ENCODE measurements at regions not wholly inside any gene's neighbourhood (a gene's known extent, or its start where the extent isn't known, plus 50 kb on each side); places are given as distances from the start of the nearest gene placed in this dataset.

DNA sequence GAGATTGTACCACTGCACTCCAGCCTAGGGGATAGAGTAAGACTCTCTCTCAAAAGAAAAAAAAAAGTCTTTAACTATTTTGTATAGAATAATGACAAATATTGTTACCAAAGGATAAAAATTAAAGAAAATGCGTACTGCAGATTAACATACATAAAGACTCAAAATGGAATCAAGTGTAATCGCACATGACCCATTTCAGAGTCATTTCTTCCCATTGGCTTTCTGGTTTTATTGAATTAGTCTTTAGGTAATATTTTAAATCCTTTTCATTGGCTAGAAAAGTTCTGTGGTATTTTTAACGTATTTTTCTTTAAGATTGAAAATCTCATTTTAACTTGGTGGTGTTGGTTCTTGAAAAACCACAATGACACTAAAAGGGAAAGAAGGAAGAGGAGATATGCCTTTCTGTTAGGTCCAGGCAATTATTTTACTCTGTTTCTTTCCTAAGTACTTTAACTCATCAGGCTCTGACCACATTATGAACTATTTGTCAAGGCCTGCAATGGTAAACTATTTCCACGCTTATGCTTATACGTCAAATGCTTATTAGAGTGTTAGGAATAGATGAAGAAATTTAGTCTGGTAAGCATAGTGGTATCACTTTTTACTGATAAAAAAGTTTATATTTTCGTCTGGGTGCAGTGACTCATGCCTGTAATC lies 52.3 kb downstream of the PLEKHG1 start:
- no peak for DNase-seq

DNA sequence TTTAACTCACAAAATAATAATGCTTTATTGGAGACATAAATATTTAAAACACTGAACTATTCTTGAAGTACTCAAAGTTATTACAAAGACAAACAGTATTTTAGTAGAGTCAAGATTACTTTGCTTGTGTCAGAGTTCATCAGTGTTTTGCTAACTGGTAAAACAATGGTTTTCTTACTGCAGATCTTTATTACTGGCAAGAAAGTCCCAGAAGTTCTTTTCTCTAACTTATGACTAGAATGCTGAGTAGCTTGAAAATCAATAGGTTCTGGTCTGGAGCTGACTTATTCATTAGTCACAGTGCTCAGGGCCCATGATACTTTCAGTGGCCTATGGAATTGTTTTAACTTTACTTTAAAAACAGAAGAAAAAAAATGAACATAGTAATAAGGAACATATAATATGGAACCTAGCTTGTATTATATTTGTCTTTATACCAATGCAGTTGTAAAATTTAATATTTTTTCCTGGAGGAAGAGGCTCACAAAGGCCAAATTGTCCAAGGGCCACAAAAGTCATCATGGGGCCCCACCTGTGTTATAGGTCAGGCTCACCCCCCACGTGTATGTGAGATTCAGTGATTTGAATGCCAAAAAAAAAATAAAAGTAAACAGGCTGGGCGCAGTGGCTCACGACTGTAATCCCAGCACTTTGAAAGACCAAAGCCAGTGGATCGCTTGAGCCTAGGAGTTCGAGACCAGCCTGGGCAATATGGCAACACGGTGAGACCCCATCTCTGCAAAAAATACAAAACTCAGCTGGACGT lies 53.3 kb downstream of the PLEKHG1 start:
- DNase-seq = no peak

DNA sequence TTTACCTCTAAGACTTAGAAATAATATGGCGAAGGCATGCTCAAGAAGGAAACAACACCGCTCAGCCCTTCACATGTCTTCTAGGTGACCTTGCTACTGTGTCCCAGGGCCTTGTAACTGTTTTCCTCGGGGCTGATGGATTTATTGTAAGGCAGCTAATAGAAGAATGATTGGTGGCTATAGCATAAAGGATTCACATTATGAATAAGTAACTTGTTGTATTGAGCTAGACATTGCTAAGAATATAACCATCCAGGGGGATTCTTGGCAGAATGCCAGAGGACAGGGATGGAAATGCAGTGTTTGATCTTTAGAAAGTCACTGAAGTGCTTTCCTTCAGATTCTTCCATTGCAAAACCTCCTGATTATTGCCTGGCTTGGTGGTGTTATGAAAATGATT lies 54.9 kb downstream of the PLEKHG1 start:
- no peak for DNase-seq

DNA sequence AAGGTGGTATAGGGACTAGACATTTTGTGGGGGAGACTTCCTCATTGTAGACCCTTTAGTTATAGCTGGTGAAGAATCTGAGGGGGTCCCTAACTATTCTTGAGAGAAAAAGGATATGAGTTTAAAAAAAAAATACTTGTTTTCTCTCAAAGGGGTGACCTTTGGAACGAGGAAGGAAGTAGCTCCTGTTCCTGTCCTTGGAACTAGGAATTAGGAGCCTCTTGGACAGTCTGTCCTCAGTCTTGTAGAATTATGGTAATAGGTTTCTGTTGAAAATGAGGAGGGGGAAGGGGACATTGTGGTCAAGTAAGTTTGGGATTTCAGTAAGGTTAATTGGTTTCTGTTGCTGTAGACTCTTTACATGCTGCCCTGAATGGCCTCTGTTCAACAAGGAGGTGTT lies 56.5 kb downstream of the PLEKHG1 start:
- DNase-seq = no peak

DNA sequence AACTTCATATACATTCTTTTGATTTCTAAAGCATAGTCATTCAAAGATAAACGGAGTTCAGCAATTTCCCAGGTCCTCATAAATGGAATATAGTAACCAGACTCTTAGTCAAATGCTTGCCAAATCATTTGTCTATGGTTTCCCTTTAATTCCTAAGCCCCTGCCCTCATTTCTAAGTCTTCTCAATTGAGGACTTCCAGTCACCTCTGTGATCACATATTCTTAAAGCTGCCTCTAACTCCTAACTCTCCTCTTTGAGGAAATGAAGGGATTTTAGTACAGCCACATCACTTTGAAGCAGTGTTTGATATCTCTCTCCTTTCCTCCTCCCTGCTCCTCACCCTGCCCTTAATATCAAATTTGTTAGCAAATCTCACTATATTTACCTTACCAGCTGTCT lies 58.7 kb downstream of the PLEKHG1 start:
- no peak for DNase-seq

DNA sequence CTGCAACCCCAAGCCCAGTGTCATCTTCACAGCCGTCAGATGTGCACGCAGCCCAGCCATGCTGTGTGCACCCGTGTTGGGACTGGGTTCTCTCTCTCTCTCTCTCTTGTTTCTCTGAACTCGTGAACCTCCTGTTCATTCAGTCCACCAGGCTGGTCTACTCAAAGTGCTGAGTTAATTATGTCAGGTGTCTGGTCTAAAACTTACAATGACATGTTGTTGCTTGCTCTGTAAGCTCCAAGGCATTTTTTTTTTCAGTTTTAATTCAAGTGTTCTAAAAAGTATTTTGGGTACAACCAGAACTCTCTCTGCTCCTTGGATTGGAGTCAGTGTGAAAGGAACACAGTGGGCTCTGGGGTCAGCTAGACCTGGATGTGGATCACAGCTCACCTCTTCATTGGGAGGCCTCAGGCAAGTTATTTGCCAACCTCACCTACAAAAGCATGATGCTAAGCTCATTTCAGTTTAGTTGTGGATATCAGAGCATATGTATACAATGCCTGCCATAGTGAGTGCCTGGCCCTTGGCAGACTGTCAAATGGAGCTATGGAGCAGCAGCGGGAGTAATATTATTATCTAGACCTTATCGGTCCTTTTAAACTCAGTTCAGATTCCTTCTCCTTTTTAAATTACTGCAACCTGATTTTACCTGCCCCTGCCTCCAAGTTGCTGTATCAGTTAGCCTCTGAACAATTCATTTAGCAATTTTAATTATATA lies 59.5 kb downstream of the PLEKHG1 start:
- no peak for DNase-seq

DNA sequence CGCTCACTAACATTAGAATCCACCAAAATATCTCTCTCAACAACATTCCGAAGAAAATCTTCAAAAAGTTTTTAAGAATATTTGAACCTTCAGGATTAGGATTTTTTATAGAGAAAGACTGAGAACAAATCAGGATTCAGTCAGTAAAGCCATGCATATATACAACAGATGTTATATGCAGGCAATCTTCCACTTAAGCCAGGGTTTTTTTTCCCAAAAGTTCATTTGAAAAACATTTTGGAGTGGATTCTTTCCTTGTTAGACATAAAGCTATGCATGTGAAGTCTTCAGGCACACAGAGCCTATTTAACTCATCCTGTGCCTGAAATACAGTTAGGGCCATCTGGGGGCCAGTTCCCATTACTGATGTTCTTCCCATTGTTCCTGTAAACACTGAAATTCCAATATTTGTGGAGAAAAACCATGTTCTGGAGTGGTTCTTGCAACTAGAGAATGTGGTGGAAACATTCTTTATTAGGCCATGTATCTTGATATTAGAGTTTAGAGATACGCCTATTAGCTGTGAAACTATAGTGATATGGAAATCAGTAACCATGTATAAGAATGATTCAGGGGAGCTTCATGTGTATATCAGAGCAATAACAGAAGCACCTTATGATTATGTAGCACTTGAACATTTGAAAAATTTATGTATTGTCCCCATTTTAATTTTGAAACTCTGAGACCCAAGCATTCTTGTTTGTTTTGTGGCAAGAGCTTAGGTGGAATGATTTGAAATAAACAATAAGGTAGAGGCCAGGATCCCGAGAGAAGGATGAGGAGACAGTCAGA lies 61.7 kb downstream of the PLEKHG1 start:
- DNase-seq = no peak

DNA sequence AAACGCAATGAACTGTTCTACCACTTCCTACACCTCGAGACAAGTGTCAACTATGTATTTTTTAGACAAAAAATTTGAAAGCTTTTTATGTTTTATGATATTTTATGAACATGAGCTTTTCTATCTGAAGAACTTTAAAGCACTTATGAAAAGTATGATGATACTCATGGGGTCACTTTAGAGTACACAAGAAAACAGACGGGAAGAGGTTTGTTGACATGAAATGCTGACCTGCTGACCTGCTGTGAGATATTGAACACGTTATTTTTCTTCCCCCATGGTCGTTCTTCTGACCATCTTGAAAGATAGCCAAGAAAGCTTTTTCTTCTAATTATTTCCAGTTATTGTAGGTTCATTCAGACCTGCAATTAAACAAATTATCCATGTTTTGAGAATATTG lies 63.1 kb downstream of the PLEKHG1 start:
- no peak for DNase-seq

DNA sequence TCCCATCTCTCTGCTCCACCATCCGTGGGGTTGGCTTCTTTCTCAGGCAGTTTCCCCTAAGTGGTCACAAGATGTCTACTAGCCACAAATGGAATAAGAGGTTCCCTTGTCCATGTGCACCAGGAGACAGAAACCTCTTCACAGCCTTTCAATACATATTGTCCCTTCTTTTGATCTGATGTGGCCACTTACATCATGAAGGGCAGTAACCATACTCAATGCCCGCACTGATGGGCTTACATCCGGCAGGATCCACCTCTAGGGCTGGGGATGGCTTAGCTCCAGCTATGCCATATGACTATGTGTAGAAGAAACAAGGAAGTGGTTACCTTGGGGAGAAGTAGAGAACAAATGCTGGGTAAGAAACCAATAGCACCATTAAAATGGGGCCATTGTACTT lies 64.4 kb downstream of the PLEKHG1 start:
- no peak for DNase-seq

DNA sequence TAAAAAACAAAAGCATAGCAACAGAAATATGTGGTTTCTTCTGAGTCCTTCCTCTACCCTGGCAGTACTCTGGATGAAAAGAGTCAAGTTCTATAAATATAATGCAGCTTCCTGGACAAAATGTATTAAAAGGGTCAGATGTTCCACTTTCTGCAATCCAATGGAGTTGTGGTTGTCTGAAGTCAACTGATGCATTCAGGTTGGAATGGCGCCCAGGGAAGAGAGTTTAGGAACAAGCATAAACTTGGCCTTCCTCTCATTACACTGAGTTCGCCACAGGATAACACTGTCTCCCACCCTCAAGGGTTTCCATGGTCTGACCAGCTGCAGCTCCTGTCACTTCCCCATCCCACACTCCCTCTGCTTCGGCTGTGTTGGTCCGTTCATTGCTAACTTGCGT lies 66.4 kb downstream of the PLEKHG1 start:
- no peak for DNase-seq

DNA sequence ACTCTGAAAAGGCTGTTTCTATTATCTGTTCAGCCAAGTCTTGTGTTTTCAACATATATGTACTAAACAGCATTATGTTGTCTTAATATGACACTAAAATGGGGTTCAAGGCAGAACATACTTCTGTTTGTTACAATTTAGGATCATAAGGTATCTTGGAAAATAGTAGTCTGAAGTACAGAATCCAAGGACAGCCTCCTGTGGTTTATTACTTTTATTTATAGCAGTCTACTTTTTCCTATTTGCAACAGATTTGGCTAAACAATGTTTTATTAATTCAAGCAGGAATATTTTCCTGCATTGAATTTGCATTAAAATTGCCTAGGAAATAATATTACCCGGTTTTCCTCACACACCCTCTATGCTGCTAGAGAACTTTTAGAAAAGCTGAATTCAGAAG lies 67.7 kb downstream of the PLEKHG1 start:
- DNase-seq = no peak

DNA sequence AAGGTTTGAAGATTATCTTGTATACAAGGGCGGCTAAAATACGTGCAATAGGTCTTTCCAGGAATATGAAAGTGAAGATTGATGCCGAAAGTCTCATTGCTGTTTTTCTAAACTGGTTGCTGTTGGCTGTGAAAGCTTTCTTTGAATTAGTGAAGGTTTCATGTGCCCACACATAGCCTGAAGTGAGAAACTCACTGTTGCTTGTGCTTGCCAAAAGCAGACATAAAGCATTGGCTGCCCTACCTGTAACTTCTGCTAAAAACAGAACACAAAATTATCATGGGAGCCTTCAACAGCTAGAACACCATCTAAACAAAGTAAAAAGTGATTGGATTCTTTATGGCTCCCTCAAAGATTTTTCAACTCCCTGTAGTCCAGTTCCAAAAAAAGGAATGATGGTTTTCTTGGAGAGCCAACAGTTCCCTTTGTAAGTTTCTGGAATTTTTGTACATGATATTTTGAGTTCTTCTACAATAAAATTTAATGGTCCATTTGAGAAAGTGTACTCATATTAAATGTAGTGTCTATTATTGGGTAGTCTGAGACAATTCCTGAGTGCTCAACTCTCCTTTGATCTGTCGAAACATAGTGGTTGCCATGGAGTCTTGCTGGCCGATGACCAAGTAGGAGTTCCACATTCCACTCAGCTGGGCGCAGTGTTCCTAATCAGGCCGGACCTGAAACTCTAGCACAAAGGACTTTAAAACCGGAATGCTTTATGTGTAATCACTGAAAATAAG lies 68.5 kb downstream of the PLEKHG1 start:
- DNase-seq = no peak

DNA sequence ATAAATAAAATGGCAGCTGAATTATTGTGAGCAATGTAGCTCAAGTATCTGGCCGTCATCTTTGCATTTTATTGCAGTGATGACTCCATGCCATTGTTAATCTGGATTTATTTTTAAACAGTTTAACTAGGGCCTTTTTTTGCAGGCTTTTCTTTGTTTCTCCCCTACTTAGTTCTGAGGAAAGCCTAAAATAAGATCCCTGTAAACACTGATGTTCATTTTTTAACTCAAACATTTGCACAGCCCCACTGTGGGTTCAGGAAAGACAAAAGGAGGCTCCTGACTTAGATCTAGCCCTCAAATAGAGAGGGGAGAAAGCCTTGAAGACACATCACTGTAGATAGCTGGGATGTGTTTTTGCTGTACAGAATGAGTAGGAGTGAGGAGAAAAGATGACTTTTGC lies 69.2 kb downstream of the PLEKHG1 start:
- DNase-seq = no peak

DNA sequence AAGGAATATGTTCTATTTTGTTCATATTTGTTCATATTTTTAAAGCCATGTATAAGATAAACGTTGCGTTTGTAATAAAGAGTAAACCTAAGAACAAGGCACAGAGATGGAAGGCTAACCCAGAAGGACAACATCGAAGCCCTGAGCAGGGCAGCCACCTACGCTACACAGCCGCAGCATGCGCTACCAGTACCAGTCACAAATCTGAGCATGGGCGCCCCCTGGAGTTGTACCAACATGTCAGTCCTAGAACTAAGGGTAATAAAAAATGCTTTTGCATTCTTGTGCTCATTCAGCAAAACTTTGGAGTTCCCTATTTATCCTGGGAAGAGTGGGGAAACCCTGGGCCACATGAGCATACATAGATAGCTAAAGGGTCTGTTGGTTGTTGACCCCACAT lies 70.6 kb downstream of the PLEKHG1 start:
- DNase-seq = no peak

DNA sequence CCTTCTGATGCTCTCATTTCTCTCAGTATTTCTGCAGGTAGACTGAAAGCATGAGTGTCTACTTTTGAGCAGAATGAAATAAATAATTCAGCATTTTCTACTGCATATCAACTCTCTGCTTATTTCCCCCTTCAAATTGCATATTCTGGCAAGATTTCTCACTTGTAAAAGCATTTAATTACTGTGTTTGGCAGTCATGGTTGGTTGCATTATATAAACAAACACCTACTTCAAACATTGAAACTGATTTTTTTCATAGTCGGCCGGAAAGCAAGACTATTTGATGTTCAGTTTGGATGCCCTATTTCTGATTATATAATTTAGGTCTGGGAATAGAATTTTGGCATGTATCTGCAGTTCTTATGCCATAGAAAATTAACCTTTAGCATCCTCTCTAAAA lies 73.1 kb downstream of the PLEKHG1 start:
- DNase-seq = no peak

DNA sequence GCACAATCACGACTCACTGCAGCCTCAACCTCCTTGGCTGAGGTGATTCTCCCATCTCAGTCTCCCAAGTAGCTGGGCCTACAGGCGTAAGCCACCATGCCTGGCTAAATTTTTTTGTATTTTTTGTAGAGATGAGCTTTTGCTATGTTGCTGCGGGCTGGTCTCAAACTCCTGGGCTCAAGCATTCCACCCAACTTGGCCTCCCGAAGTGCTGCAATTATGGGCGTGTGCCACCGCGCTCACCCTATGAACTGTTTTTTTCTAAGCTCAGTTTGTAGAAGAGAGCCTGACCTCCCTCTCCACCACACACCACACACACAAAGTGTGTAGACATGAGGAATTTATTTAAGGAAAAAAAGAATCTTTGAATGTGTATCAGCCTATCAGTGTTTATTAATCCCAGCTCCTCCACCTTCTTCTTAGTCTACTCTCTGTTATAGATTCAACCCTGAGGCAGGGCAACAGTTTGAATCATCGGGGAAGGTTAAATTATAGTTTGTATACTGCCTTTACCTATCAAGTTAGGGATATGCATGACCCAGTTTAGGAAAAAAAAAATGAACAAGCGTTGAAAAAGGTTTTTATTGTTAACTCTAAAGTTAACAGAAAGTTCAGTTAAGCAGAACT lies 74.1 kb downstream of the PLEKHG1 start:
- no peak for DNase-seq

DNA sequence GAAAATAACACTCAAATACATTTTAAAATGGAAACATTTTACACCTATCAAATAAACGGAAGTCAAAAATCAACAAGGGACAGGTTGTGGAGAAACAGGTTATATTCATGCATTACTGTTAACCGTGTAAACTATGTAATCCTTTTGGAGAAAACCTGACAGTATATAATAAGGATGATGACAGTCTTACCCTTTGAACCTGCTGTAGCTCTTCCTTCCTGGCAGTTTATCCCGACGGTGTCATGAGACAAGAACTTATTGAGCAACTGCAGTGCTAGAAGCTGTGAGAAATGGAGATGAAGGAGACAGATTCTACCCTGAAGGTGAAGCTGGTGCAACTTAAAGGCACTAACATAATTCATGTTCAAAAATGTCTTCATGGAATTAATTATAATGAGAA lies 76.7 kb downstream of the PLEKHG1 start:
- no peak for DNase-seq

DNA sequence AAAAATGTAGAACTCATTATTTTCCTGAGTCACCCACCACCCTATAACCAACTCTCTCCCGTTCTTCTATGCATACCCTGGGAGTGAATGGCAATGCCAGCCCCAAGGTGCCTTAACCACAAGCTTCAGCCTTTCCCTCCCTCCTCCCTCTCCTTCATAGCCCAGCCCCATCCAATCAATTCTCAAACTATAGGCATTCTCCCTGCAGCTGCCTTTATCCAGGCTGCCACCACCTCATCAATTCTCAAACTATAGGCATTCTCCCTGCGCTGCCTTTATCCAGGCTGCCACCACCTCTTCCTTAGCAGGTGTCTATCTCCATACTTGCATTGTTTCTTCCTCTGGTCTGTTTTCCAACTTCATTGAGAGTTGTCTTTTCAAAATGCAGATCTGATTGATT lies 77.1 kb downstream of the PLEKHG1 start:
- no peak for DNase-seq

DNA sequence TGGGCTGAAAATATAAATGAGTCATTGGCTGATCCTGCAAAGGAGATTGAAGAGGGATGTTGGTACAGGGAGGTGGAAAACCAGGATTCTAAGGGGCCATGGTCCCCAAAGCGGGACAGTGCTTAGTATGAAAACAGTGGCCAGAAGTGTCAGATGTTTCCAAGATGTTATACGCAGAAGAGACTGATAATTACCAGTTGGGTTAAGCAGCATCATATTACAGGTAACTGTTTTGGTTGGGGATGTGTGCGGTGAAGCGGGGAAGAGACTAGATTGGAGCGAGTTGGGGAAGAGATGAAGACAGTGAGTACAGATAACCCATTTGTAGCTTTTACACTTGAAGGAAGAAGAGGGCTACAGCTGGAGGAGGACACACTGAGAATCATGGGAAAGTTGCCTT lies 80.8 kb downstream of the PLEKHG1 start:
- no peak for DNase-seq

DNA sequence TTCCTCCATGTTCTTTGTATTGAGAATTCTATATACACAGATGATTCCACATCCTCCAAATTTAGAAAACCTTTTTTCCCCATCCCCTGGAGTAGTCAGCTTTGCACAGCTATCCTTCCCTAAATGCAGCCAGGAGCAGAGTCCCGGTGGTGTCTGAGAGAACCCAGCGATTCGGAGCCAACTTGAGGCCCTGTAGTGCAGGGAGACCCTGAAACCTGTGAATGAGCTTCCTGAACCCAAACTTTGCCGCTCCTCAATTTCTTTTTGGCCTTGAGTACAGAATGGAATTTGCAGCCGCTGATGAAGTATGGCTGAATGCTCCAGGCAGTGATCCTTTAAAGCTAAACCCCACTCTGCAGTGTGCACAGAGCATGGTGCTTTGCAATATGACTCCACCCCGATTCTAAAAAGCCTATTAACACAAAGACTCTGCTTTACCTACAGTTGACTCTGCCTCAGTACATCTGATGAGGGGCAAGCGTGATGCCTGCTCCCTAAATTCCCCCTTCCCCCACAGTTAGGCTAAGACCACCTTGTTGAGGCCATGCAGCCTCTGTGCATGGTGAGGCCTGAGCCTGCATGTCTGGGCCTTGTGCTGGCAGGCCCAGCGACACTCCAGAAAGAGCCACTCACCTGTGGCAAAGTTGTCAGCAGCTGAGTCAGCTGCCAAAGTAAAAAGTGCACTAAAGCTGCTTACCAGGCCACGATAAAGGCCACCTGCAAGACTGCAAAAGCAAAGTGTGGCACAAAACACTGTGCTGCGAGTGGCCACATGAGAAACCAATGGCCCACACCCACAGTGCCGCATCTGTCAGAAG lies 82.1 kb downstream of the PLEKHG1 start:
- no peak for DNase-seq

DNA sequence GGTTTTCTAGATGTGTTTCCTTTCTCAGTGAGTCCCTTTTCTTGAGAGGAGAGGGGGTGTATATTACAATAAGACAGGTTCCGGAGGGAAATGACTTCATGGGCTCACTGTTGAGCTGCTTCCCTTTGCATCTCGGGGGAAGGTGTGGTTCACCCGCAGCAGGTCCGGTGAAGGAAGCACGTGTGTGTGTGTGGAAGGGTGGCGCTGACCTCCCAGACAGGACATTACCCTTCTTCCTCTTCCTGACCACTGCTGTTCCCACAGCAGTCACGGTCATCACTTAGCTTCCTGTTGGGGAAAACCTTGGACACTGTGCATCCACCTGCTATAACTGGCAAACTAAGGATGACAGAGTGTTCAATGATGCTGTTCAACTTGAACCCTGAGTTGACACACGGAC lies 83.6 kb downstream of the PLEKHG1 start:
- DNase-seq = peak in 1 of 2 experiments; percentile 4
